NCI-H1436 treated with DMSO at 0.1 percent for 48 hours (cell line): ENCODE measurements at regions not wholly inside any gene's neighbourhood (a gene's known extent, or its start where the extent isn't known, plus 50 kb on each side); places are given as distances from the start of the nearest gene placed in this dataset.

Source experiments
- DNase-seq: peaks from one replicate; lab custom pipeline; 2025; lab: John Stamatoyannopoulos, UW

DNA sequence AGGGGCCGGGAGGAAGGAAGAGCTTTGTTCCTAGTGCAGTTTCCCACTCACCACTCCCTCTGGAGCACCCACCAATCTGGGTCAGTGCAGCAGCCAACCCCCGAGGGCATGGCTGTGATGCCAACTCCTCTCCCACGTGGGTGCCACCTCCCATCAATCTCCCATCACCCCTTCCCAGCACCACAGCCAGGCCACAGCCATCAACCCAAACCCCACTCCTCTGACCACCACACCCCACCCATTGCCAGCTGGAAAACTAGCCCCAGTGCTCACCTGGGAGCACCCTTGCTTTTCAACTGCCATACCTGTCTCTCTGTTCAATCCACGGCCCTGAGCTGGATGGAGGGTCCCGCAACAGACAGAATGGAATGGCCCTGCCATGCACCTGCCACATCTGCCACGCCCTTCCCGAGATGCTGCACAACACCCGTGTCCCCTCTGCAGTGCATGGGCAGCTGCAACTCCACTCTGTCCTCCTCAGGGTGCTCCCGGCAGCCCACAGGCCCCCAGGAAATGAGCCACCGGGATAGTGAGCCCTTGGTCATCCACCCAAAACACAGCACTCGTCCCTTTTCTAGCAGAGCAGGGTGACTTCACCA lies 112.4 kb upstream of the ID2 start:
- no peak for DNase-seq

DNA sequence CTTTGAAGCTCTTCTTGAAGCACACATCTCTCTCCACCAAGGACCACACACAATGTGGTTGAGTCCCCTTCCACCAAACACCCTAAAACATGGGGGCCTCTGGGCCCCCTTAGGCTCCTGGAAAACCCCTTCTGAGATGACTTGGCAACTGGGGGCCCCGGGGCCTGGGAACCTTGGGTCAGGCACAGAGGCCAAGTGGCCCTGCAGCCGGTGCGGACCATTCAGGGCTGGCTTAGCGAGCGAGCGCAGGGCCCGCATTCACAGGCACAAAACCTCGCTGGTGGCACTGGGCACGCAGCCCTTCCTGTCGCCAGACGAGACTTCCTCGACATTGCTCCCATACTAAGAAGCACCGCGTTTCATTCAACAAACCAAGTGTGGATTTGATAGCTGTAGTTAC lies 111.2 kb upstream of the ID2 start:
- no peak for DNase-seq

DNA sequence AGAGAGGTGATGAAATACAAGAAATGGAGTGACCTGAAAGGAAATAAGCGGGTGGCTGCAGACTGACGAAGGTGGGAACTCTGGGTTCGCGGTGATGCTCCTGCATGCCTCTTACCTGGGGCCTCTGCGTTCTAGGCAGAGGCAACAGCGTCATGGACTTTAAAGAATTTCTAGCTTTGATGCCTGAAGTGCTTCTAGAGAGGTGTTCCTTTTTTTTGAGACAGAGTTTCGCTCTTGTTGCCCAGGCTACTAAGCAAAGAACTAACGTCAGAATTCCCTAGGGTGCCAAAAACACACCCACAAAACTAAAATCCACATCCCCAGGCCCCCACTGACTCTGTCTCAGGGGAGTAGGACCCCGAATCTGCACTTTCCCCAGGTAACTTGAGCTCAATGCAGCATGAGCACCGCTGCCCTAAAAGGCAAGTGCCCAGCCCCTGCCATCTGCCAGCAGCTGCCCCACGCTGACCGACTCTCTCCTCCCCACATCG lies 110.5 kb upstream of the ID2 start:
- DNase-seq: no peak

DNA sequence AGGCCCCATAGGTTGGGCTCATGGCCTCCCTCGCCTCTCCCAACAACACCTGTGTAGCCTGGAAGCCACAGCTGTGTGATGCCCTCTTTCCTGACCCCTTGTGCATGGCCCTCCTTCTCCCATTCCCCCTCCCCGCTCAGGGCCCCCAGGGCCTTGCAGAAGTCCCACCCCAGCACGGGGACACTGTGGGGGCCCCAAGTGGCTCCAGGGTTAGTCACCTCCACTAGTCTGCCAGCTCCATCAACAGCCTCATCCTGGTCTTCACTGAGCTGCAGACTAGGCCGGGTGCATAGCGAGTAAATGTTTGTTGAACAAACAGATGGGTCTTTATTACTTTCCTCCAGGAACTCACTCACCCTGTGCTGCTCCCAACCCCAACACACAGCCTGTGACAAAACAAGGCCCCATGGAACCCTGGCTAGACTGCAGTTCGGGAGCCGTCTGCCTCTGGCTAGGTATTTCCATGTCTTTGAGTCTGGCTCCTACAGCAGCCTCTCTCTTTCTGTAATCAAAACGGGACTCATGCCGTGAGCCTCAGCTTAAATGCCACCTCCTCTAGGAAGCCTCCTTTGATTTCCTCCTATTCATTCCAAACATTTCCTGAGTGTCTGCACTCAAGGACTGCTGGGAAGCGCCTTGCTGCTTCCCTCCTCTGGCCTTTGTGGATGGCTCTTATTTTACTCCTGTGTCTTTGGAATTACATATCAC lies 109.9 kb upstream of the ID2 start:
- DNase-seq: no peak

DNA sequence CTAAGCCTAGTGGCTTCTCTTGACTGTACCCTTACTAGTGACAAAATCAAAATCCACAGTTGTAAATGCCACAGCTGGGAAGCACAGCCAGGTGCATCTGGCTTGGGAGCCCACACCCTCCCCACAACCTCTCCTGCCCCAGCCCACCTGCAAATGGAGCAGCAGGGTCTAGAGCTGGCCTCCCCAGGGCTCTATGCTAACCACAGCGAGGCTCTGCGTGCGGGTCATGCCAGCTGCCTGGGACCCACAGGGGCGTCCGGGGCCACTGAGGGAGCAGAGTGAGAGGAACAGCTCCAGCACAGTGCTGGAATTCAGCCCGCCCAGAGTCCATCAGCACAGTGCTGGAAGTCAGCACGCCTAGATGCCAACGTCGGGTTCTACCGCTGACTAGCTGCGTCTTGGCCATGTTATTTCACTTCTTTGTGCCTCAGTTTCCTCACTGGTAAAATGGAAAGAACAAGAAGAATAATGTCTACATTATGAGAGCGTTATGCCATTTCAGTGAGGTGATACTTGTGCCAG lies 109.1 kb upstream of the ID2 start:
- no peak for DNase-seq

DNA sequence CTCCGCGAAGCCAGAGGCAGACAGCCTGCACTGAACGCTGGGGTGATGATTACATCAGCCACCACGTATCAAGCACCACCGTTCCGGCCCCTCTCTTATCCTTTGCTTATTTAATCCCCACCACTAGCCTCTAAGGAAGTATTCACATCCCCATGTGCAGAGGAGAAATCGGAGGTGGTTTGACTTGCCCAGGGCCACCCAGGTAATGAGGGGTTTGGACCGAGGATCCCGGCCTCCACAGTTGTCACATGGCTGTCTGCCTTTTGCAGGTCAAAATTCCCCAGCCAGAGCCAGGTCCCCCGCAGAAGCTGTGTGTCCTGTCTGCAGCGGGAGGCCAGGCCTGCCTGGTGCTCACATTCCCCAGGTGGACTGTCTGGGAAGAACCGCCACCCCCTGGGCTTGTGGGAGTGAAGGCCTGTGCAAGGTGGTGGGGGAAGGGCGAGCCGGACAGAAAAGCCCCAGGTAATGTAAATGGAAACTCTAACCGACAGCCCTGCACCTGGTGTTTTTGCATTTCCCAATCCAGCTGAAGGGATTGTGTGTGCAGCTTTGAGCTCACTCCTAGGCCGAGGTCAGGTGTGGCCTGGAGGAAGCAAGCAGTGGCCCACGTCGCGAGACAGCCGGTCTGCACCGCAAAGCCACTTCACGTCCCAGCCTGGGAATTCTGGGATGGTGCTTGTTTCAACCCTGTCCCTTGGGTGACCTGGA lies 108.5 kb upstream of the ID2 start:
- DNase-seq: no peak

DNA sequence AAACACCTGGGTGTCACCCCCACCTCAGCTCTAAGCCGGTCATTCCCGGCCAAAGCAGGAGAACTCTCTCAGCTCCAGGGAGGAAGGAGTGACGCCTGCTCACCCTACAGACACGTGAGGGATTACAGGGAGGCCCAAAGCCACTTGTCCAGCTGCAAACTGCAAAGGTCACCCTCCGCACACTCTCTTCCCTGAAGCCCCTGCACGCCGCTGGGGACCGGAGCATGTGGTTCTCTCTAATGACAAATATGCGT lies 108.0 kb upstream of the ID2 start:
- DNase-seq: no peak

DNA sequence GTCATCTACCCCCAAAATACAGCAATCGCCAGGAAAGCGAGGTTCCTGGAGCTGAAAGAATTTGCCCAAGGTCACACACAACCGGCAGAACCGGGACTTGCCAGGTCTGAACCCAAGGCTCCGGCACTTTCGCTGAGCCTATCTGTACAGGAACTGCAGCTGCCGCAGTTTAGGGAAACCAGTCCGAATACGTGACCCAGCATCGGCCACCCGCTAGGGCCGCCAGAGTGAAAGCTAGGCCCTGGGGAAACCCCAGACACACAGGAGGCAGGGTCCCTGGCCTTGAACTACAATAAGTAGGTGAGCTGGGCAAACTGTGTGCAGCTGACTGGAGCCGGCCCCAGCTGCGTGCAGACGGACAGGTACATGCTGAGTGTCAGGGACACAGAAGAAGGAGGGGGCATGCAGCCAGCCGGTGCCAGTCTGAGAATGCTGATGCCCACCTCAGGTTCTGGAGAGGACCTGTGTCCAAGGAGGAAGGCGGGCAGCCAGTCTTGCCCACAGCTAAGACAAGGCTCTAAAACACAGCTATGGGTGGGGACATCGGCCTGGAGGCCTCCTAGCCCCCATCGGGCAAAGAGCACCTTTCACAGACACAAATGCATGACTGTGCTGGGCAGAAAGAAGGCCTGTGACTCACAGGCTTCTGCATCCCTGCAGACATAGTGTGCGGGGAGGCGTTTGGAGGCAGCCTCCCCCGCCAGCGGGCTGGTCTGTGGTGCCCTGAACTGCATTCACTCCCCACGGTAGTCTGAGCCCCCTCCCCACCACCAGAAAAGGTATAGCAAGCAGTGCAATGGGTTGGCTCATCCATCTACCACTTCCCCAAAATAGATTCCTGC lies 107.4 kb upstream of the ID2 start:
- DNase-seq: no peak

DNA sequence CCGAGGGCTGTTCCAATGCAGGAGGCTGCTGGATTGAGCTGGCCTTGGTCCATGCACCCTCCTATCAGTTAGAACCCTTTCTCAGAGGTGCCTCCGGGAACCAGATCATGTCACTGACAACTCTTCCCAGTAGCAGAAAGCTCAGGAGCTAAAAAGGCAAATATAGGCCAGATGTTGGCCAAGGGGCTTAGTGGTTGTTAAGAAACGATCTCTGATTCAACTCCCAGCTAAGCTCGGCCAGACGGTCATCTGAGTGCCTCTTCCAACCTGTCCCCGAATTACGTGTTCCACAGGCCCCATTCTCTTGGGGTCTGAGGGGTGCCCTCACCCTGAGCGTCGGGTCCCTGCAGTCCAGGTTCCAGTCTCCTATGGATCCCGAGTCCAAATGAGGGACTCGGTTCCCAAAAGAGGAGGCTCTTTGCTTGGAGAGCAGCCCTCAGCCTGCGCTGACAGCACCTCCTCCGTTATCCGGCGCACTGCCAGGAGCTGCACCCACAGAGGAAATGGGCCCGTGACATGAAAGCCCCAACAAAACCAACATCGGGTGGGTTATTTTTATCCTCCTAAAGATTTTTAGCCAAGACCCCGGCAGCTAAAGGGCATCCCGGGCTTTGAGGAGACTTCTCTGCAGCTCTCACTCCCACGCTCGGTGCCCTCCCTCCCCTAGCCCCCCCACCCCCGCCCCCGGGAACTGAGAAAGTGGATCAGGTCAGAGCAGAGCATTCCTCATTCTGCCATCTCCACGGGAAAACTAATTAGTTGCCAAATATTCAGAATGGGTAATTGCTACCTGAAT lies 106.6 kb upstream of the ID2 start:
- no peak for DNase-seq

DNA sequence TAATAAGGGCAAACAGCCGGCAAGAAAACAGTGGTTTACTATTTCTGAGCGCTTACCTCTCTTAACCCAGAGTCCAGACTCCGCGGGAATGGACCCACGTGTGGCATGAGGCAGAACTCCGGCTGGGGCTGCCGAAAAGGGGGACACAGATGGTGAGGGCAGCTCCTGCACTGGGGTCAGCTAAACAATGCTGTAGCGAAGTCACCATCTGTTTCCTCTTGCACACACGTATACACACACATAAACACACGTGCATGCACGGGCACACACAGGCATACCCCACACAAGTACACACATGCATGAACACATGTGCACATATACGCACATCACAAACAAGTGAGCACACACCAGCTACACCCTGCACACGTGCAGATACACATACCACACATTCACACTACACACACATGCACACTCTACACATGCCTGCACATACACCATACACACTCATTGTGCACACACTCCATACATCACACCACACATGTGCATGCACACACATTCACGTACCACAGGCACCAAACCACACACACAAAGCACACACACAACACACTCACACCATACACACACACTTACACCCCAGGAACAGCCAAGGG lies 105.9 kb upstream of the ID2 start:
- DNase-seq: no peak

DNA sequence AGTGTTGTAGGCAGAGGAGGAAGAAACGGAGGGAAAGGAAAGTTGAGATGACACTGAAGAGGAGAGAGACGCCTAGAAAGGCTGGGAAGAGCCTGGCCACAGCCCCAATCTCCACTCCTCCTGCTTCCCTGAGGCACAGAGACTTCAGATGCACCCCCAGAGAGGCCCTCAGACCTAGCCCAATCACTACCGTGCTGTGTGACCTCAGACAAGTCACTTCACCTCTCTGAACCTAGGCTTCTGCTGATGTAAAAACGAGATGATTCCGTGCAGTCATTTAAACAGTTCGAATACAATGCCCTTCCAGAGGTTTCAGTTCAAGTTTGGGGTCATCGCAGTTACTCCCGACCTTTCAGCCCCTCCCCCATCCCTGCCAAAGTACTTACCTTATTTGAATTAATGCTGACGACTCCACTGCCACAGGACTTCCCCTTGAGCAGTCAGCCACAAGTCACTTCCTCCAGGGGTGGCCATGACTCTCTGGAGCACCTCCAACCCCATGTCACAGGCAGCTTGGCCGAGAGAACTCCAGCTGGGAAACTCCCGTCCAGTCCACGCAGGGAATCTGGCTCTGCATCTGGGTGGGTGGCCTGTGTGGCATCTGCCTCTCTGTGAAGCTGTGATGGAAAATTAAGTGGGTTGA lies 105.2 kb upstream of the ID2 start:
- DNase-seq: no peak

DNA sequence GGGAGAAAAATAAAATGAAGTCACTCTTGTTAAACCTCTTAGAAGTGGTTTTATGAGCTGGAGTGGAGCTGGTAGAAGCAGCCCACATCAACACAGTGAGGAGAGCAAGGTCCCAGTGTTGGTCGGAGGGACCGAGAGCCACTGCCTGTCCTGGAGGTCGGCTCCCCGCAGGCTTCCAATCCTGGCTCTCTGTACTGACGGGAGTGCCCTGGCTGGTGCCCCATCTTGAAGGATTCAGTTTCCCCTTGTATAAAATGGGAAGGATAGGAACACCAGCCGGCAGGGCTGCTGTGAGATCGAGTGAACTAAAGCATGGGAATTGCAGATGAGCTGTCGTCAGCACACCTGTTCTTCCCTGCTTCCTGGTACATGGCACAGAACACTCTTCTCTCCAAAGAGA lies 104.3 kb upstream of the ID2 start:
- DNase-seq: no peak

DNA sequence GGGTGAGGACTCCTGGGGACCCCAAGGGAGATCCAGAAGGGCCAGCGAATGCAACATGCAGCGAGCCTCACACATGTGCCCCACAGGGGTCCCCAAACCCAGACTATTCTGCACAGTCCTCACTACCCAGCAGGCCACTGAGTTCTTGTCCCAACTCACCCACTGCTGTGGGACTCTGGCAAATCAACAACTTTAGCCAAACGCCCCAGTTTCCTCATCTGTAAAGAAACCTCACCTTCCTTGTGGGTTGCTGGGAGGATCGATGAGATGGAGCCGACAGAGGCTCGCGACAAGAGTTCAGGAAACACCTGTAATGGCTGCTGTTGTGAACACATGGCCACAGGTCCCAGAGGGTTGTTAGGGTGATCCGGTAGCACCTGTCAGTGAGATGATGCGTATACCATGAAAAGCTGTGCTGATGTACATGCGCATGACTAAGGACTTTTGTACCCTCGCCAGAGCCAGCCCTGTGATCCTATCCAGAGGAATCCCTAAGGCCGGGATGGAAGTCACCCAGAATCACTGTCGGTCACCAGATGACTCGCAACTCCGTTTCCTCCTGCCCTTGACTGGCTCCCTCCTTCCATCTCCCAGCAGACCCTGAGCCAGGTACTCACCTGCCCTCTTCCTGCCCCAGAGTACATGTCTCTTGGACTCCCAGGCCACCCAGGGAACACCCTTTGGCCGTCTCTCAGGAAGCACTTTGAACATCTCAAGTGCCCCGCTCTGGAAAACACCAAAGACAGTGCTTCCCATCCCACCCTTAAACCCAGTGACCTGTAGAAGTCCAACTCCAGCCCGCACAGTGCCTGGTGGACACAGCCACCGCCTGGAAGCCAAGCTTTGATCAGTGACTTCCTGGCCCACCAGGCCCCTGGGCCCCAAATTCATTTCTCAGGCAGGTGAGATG lies 103.3 kb upstream of the ID2 start:
- no peak for DNase-seq

DNA sequence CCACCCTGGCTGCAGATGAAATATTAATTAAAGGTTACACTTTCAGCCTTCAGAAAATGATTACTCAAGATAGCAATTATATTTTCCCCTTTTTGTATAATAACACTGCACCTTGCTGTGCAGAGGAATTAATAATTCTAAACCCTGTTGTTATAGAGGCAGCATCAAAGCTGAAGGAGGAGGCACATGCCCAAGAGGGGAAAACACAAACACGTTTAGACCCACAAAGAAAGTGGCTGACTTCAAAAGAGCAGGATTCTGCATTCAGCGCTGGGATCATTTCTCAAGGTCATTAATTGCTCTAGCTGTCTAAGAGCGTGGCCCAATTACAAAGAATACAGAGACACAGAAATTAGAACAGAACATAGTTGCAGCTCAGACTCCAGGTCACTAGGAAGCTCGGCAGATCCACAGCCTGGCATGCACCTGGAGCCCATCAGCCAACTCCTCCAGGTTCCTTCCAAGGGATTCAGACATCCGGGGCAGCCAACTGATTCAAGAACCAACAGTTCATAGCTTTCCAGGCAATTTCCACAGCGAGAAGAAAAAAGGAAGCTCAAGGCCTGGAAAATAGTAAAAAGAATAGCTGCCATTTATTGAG lies 102.3 kb upstream of the ID2 start:
- no peak for DNase-seq

DNA sequence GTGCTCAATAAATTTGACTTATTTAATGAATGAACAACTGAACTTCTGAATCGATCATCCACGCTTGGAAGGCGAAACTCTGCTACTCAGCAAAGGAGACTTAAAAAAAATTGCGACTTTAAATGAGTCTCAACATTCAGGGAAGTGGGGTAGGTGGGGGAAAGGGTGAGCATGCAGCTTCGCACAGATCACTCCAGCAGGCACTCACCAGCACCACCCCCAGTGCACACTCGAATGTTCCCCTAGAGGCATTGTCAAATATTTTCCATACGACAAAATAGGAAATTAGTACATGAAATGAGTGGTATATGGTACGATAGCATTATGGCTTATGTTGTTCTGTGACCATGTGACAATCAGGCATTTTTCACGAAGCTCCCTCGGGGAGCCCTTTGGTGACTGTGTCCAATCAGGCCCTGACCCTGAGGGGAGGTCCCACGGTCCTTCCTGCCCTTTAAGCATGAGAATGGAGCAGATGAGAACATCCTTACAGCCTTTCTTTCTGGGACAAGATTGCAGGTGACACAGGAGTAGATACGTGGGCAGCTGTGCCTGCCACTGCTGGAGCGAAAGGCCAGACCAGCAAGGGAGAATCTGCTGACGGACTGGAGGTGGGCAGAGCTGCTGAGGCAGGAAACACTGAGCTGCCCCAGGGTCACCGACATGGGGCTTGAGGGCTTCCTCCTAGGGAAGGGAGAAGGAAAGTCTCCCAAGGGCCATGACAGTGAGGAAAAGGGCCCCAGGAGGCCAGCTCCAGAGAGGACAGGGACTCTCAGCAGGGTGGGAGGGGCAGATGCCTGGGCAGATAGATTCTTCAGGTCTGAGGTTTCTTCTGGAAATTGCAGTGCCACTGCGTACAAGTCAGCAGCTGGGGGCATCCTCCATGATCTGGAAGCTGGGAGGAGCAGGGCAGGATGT lies 101.3 kb upstream of the ID2 start:
- no peak for DNase-seq

DNA sequence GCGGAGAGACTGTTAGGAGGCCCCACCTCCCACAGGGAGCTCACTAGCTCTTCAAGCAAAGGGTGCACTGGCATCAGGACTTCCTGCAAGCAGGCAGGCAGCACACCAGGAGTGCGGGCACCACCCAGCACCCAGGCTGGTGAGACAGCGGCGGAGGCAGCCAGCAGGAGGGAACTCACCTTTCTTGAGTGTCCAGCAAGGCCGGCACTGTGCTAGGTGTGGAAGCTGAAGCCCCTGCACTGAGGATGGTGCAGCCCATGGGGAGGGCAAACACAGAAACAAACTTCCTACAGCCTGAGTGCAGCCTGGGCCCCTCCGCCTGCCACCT lies 100.7 kb upstream of the ID2 start:
- no peak for DNase-seq

DNA sequence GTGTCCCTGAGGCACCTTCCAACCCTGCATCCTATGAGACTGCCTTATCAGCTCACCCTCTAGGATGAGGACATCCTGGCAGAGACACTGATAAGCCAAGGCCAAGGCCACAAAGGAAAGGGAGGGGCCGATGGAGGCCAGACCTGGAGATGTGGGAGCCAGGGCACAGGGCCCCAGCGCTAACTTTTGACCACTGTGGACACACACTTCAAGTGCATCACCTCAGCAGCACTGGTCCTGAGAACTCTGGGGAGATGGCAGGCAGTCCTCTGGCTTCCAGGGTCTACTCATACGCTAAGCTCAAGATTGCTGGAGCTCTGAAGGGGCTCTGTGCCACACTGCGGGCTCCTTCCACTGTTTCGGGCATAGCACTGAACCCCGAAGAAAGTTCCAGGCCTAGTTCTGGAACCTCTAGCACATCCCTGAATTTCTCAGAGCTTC lies 100.2 kb upstream of the ID2 start:
- no peak for DNase-seq

DNA sequence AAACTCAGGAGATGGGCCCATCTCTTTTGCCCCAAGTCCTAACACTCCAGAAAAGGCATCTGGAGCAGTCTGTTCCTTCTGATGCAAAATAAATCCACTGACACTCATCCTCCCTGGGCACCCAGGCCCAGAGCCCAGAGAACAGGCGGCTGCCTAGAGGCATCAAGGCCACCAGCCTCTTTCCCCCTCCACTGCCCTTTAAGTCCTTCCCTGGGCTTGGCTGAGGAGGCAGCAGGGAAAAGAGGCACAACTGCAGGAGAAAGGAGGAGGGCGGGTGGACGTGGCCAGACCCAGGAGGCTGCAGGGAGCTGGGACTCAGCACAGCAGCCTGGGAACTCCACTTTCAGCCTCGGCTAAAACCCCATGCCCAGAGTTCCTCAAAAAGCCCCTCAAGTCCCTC lies 99.7 kb upstream of the ID2 start:
- DNase-seq: no peak
